K562 (cell line): ENCODE measurements at regions not wholly inside any gene's neighbourhood (a gene's known extent, or its start where the extent isn't known, plus 50 kb on each side); places are given as distances from the start of the nearest gene placed in this dataset.

Source experiments
- ATAC-seq: fragments of 200-7000 bp; cut with Tn5 transposase; 3 replicates; pipeline ENCODE4 v1.9.1; 2020; ENCODE audit warnings: moderate library complexity
- BruUV-seq: library from RNA; stranded (reverse); fragments of 400-500 nt; replicated peaks from 2 replicates; lab custom pipeline; 2021; lab: Mats Ljungman, UMichigan
- CTCF ChIA-PET: fragments of 300-600 bp; formaldehyde crosslinking; extraction: SDS; loops from one replicate; lab custom pipeline; 2021; ENCODE audit warnings: low intra/inter-chr PET ratio; lab: Yijun Ruan, JAX
- POLR2A ChIA-PET: fragments of 300-600, 350-650 bp; sonication (Branson Sonifier 250); formaldehyde crosslinking; extraction: SDS; loops from one replicate; lab custom pipeline; 2021; ENCODE audit warnings: antibody characterized with exemption, inconsistent platforms; lab: Yijun Ruan, JAX
- DNase-seq, 4 experiments: peaks; one replicate each; pipeline versions ENCODE4 v3.0.0 to v3.0.0-alpha.2; 2011 to 2018; ENCODE audit warnings: low spot score in 3 of 4, mixed read lengths in 3 of 4; ENCODE audit errors: extremely low read depth in 1 of 4
- FAIRE-seq: peaks from 2 replicates; lab custom pipeline; 2011; peaks lifted over from hg19 to GRCh38; lab: Jason Lieb, UNC
- H2AFZ ChIP-seq: 2 replicates; pipeline ENCODE4 v1.6.0; 2011; ENCODE audit warnings: low read depth, low read length, control low read depth, inconsistent platforms
- H3K27ac ChIP-seq: fragments of 200-600 bp; 3 replicates; pipeline ENCODE4 v1.8.0; 2011; ENCODE audit warnings: low read depth, mild to moderate bottlenecking, control low read depth, inconsistent platforms, low read length, moderate library complexity, mixed read lengths; ENCODE audit errors: extremely low read depth
- H3K27me3 ChIP-seq, 2 experiments: fragments of 300-600 bp in 1 of 2; 2 replicates in 1 of 2; 3 replicates in 1 of 2; pipeline versions ENCODE4 v1.6.0 to v1.8.0; 2011; ENCODE audit warnings: inconsistent platforms in 2 of 2, low read length in 2 of 2, mild to moderate bottlenecking in 1 of 2, mixed read lengths in 1 of 2, moderate library complexity in 1 of 2; ENCODE audit not compliant: control insufficient read depth in 2 of 2, insufficient read depth in 2 of 2
- H3K36me3 ChIP-seq: fragments of 300-600 bp; 3 replicates; pipeline ENCODE4 v1.8.0; 2011; ENCODE audit warnings: mild to moderate bottlenecking, low read length, inconsistent platforms; ENCODE audit not compliant: control insufficient read depth, insufficient read depth
- H3K4me1 ChIP-seq, 2 experiments: fragments of 200-600 bp in 1 of 2; replicated peaks in 1 of 2; 2 replicates in 1 of 2; 3 replicates in 1 of 2; pipeline versions ENCODE4 v1.5.1 to v1.8.0; 2011; ENCODE audit warnings: inconsistent platforms in 2 of 2, low read length in 2 of 2, mild to moderate bottlenecking in 1 of 2, mixed read lengths in 1 of 2, moderate library complexity in 1 of 2; ENCODE audit not compliant: control insufficient read depth in 2 of 2, insufficient read depth in 2 of 2
- H3K4me2 ChIP-seq: 2 replicates; pipeline ENCODE4 v1.6.1; 2011; ENCODE audit warnings: low read length, control low read depth, inconsistent platforms, mixed read lengths; ENCODE audit not compliant: insufficient read depth
- H3K4me3 ChIP-seq: fragments of 200-600 bp; sonication (generic), shearing (Covaris generic); 2 replicates; pipeline ENCODE4 v1.5.1; 2016; ENCODE audit warnings: control low read depth, inconsistent platforms
- H3K79me2 ChIP-seq: fragments of 200-600 bp; 3 replicates; pipeline ENCODE4 v1.8.0; 2011; ENCODE audit warnings: low read length, inconsistent platforms; ENCODE audit not compliant: control insufficient read depth, insufficient read depth
- H3K9ac ChIP-seq, 2 experiments: 2 replicates each; pipeline versions ENCODE4 v1.6.0 to v1.6.1; 2011; ENCODE audit warnings: low read depth in 2 of 2, low read length in 2 of 2, control low read depth in 1 of 2, inconsistent platforms in 1 of 2, mild to moderate bottlenecking in 1 of 2, mixed read lengths in 1 of 2; ENCODE audit not compliant: insufficient read depth in 1 of 2
- H3K9me1 ChIP-seq: one replicate; pipeline ENCODE4 v1.6.0; 2011; ENCODE audit warnings: inconsistent platforms, mild to moderate bottlenecking, low read length, moderate library complexity; ENCODE audit not compliant: control insufficient read depth, insufficient read depth
- H3K9me3 ChIP-seq: replicated peaks from 2 replicates; pipeline ENCODE4 v1.5.1; 2011; ENCODE audit warnings: low read depth, low read length, inconsistent platforms; ENCODE audit not compliant: control insufficient read depth, insufficient read depth
- H4K20me1 ChIP-seq: replicated peaks from 2 replicates; pipeline ENCODE4 v1.6.1; 2011; ENCODE audit warnings: low read length, inconsistent platforms, mixed read lengths; ENCODE audit not compliant: control insufficient read depth, insufficient read depth
- CBX3 ChIP-seq, 2 experiments: IDR thresholded peaks; 1 replicate in 1 of 2; 2 replicates in 1 of 2; pipeline ENCODE4 v1.6.1; 2012; ENCODE audit warnings: inconsistent platforms in 2 of 2, low read length in 2 of 2, borderline replicate concordance in 1 of 2, control low read depth in 1 of 2
- CUX1 ChIP-seq: fragments of 200-800 bp; sonication (Bioruptor generic); IDR thresholded peaks from 2 replicates; pipeline ENCODE4 v1.6.1; 2016; ENCODE audit warnings: missing genetic modification characterization, missing compliant biosample characterization
- OTX1 ChIP-seq: fragments of 450-650 bp; formaldehyde crosslinking; IDR thresholded peaks from 2 replicates; pipeline ENCODE4 v1.4.0; 2022; ENCODE audit warnings: mild to moderate bottlenecking
- PCBP2 ChIP-seq: fragments of 200-400 bp; formaldehyde crosslinking; IDR thresholded peaks from 2 replicates; pipeline ENCODE4 v1.6.1; 2018; ENCODE audit warnings: low read length, low read depth, mild to moderate bottlenecking, moderate library complexity; ENCODE audit not compliant: poor library complexity, severe bottlenecking
- PREB ChIP-seq: sonication (generic); formaldehyde crosslinking; IDR thresholded peaks from 2 replicates; pipeline ENCODE4 v1.8.1; 2023; ENCODE audit warnings: mild to moderate bottlenecking, missing genetic modification reagents
- TAF15 ChIP-seq: fragments of 200-400 bp; formaldehyde crosslinking; IDR thresholded peaks from 2 replicates; pipeline ENCODE4 v1.6.1; 2017; ENCODE audit warnings: mild to moderate bottlenecking, low read depth, low read length, moderate library complexity
- TFE3 ChIP-seq: fragments of 450-650 bp; formaldehyde crosslinking; IDR thresholded peaks from 2 replicates; pipeline ENCODE4 v1.4.0; 2020; ENCODE audit warnings: mild to moderate bottlenecking, mixed read lengths
- USF1 ChIP-seq: sonication (generic); formaldehyde crosslinking; IDR thresholded peaks from 2 replicates; pipeline ENCODE4 v1.9.0; 2022; ENCODE audit warnings: mild to moderate bottlenecking, missing genetic modification reagents
- ZBTB26 ChIP-seq: fragments of 450-650 bp; formaldehyde crosslinking; IDR thresholded peaks from 2 replicates; pipeline ENCODE4 v1.4.0; 2022; ENCODE audit warnings: missing genetic modification characterization
- ZBTB34 ChIP-seq: fragments of 250-450 bp; sonication (Bioruptor Pico); IDR thresholded peaks from 2 replicates; pipeline ENCODE4 v1.8.0; 2021; ENCODE audit warnings: mild to moderate bottlenecking, moderate library complexity
- ZNF695 ChIP-seq: fragments of 450-650 bp; formaldehyde crosslinking; IDR thresholded peaks from 2 replicates; pipeline ENCODE4 v1.4.0; 2020; ENCODE audit warnings: mild to moderate bottlenecking, moderate library complexity
- WGBS: fragments of 100-300 bp; shearing (Covaris generic); methylation state at CpG from one replicate; pipeline ENCODE4 v1.1.6; 2016; ENCODE audit warnings: low coverage, mixed read lengths; ENCODE audit not compliant: insufficient coverage; ENCODE audit errors: missing lambda C conversion rate; 5-methylcytosine and 5-hydroxymethylcytosine counted together
- in situ Hi-C: fragments of 300-500 bp; cut with MboI; formaldehyde crosslinking; loops from 4 replicates; pipeline ENCODE4 v1.15.0; 2018; ENCODE audit warnings: inconsistent platforms, mixed read lengths
- intact Hi-C: fragments of 100-400 bp; cut with micrococcal nuclease; formaldehyde crosslinking; loops from 2 replicates; pipeline ENCODE4 v1.14.2; 2022

GRCh38 chr2:228263156-228263555 lies 81.7 kb upstream of the SPHKAP start:
- no peaks in the 10 kb centered on the region for H3K79me2 ChIP-seq
- intact Hi-C loops (no loop called here), in situ Hi-C loops (no loop called here)
- no peaks in the 10 kb centered on the region for H3K27me3 ChIP-seq
- no peaks in the 10 kb centered on the region for H3K36me3 ChIP-seq
- no peak overlapping the region for H3K27ac ChIP-seq
- WGBS: 0% methylated on average over 3 of the region's 3 CpGs
- CTCF ChIA-PET: no interaction called here
- H4K20me1 ChIP-seq: no peaks in the 10 kb centered on the region
- BruUV-seq: no TSS peak
- H3K9me1 ChIP-seq: no peaks in the 10 kb centered on the region
- H3K9ac ChIP-seq: no peak overlapping the region
- DNase-seq (no peak), ATAC-seq (no peak), FAIRE-seq (no peak)
- POLR2A ChIA-PET: no interaction called here
- no peaks in the 10 kb centered on the region for H3K9me3 ChIP-seq
- H3K4me2 ChIP-seq: no peak overlapping the region
- H2AFZ ChIP-seq: no peak overlapping the region
- H3K4me1 ChIP-seq: no peaks in the 10 kb centered on the region
- no peak overlapping the region for H3K4me3 ChIP-seq
- TF ChIP-seq ZBTB26 (no peak), ZNF695 (no peak), PREB (CRISPR knock-in tag) (no peak), CBX3 (IDR thresholded peaks at IDR 0.05; ENCODE audit: borderline replicate concordance in 1 of 2, low read length in 2 of 2) (no peak), TAF15 (no peak), TFE3 (CRISPR knock-in tag) (no peak), OTX1 (CRISPR knock-in tag) (no peak), CUX1 (CRISPR knock-in tag) (no peak), ZBTB34 (no peak), USF1 (no peak), PCBP2 (no peak)
